GM18861 (cell line): ENCODE measurements at regions not wholly inside any gene's neighbourhood (a gene's known extent, or its start where the extent isn't known, plus 50 kb on each side); places are given as distances from the start of the nearest gene placed in this dataset.

ENCODE experiments used
- ATAC-seq: cut with Tn5 transposase; IDR thresholded peaks from one replicate; pipeline ENCODE4 v1.9.1; 2021; ENCODE audit not compliant: unreplicated experiment

DNA sequence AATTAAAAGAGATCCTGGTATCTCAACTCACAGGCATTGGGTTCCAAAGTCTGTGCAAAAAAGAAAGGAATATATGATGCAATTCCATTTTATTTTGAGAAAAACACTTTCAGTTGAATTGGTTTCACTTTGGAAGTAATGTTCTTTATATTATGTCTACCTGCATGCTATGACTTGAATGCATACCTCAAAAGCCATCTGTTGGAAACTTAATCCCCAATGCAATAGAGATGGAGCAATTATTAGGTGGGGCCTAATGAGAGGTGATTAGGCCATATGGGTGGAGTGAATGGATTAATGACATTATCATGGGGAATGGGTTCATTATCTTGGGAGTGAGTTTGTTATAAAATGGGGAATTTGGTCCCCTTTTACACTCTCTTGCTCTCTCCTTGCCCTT is 293.3 kb downstream of the CSNK1G3 start:
- ATAC-seq, result no peak

DNA sequence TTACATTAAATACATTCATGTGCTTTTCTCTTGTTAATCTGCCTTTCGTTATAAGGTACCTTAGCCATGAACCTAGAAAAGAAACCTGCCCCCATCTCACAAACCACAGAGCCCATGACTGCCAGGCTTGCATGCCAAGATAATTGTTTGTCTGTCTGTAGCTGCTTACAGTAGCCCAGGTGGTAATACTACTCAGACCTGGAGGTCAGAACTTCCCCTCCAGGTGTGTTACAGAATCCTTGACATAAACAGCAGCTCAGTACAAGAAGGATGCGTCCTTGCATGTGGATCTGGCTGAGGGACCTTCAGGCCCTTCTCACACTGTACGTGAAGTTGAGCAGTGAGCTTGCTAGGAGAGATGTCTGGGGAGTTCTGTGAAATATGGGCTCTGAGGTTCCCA is 291.4 kb downstream of the CSNK1G3 start:
- no peak for ATAC-seq

- no peak for ATAC-seq
Measured at GRCh38 chr5:123802298-123802951, 290.4 kb downstream of the CSNK1G3 start.

DNA sequence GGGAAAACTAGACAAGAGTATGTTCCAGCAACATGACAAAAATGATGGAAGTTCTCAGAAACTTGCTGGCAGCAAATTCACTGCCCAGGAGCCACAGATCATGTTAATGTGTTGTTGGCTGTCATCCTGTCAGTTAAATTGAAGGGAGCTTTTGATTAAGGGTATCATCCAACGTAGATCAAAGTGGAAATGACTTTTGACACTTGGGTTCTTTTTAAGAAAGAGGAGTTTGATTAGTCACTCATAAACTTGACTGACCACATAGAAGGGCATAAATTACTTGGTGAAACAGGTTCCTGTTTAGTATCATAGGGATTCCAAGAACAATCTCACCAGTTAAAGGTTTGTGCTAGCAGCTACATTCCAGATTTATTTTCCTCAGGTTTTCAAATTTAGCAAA is 288.7 kb downstream of the CSNK1G3 start:
- ATAC-seq, result no peak

GRCh38 chr5:123795688-123796087 is 283.7 kb downstream of the CSNK1G3 start:
- no peak for ATAC-seq

GRCh38 chr5:123790226-123790625 is 278.2 kb downstream of the CSNK1G3 start:
- ATAC-seq, result no peak

- ATAC-seq, result no peak
Measured at GRCh38 chr5:123787635-123788034, 275.7 kb downstream of the CSNK1G3 start.

- no peak for ATAC-seq
Measured at GRCh38 chr5:123787136-123787535, 275.2 kb downstream of the CSNK1G3 start.

DNA sequence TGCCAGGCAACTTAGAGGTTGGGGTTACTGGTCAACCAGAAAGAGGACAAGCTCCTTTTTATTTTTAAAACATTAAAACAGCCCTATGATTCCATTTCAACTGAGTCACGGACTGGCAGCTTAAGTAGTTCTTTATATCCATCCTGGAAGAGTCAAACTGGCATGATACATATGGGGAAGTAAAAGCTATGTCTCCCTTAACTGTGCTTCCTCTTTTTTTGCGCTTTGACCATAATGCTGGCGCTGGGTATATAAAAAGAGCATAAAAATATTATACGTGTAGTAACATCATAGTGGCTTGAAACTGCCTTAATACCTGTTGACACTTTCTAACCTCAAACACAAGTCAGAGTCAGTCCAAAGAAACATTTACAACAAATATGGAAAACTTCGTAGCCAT is 274.4 kb downstream of the CSNK1G3 start:
- no peak for ATAC-seq

GRCh38 chr5:123785162-123786071 is 273.4 kb downstream of the CSNK1G3 start:
- no peak for ATAC-seq

DNA sequence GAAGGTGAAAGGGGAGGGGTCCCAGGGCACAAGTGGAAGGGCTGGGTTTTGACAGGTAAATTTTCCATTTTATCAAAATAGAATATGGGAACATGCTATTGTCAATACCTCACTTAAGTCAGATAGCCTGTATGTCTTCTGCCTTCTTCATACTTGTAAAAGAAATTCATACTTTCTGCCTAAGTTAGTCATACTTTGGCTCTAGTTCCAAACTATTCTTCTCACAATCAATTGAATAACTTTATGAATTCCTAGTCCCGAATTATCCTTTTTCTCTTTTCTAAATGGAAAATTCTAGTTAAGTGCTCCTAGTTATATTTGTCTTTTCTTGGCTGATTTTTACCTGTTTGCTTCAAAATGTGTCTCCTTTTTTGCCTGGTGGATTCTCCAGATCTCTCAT is 271.4 kb downstream of the CSNK1G3 start:
- no peak for ATAC-seq

- ATAC-seq, result no peak
Measured at GRCh38 chr5:123778641-123779040, 266.7 kb downstream of the CSNK1G3 start.

DNA sequence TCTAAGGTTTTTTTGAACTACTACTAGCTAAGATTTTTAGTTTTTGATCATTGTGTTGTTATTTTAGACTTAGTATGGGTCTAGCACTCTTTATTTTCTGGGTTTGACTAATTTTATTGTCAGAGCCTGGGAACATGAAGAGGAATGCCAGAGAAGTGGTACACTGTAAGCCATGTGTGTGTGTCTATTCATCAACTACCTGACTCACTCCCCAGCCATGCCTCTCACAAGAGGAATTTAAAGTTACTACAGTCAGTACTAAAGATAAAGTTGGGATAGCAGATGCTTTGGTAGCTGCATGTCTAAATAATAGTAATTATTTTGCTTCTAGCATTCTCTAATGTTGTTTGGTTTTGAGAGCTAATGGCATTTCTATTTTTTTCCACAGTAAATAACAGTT is 264.8 kb downstream of the CSNK1G3 start:
- no peak for ATAC-seq

DNA sequence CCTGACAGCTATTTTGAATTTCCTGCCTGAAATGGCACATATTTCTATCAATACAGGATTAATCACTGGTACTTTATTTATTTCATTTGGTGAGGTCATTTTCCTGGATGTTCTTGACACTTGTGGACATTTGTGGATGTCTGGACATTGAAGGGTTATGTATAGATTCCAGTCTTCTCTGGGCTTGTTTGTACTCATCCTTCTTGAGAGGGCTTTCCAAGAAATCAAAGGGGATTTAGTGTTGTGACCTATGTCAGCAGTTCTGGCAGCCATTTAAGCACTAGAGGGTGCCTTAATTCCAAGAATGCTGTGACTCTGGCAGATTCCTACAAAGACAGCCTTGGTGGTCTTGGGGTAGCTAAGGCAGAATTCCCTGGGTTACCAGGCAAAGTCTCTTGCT is 259.7 kb downstream of the CSNK1G3 start:
- no peak for ATAC-seq

GRCh38 chr5:123763201-123763600 is 251.2 kb downstream of the CSNK1G3 start:
- ATAC-seq, result no peak

DNA sequence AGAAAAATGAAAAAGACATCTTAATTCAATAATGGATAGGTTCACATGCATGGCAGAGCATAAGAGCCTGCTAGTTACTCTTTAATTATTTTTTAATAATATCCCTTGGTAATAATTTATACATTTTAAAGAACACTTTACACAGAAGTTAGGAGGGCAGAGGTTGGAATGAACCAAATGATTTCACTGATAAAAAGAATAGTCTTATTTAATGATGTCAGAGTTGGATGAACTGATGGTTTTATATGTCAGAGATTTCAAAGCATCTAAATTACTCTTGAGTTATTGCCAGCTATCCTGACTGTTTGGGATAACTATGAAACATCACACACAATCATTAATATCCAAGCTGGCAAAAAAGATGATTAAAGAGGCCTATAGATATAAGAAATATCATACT is 244.8 kb downstream of the CSNK1G3 start:
- ATAC-seq, result no peak

DNA sequence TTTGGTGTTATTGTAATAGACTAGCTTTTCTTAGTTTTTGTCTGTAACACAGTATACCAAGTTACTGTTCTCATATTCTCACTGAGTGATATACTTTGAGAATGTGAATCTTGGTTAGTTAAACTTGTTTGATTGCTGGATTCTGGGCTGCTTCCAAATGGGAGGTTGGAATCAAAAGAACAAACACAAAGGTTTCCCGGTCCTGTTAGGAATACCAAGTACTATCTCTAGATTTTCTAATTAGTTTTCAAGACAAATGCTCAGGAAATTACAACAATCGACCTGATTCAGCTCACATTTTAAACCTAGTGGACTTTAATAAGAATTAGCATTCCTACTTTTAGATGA is 244.3 kb downstream of the CSNK1G3 start:
- ATAC-seq, result no peak

DNA sequence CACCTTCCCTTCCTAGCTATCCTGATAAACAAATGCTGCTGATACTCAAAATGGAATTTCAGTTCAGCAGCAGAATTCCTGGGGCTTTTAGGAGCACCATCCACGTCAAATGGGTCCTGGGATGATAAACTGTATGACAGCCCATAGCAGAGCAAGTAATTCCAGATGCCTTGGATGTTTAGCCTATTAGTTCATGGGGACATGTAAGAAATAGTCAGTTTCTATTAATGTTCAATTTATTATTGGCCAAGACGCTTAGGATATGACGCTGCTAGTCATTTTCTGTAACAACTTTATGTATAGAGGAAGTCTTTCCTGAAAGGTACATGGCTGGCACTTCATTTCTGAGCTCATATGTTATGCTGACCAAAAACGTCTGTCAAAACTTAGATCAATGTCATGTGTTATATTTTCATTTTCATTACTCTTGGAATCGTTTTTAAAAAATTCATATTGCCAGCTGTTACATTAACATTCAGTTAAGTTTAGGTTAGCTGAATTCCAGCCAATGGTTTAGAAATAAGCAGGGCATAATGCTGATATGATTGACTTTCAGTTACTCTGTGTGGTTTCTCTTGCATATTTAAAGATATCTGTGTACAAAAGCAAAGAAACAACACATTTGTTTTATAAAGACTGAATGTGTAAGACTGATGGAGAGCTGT is 243.8 kb downstream of the CSNK1G3 start:
- no peak for ATAC-seq

- no peak for ATAC-seq
Measured at GRCh38 chr5:123754908-123755307, 242.9 kb downstream of the CSNK1G3 start.

GRCh38 chr5:123753937-123754891 is 242.2 kb downstream of the CSNK1G3 start:
- ATAC-seq, result no peak
